ENCODE measurements at regions not wholly inside any gene's neighbourhood (a gene's known extent, or its start where the extent isn't known, plus 50 kb on each side); places are given as distances from the start of the nearest gene placed in this dataset.

DNA sequence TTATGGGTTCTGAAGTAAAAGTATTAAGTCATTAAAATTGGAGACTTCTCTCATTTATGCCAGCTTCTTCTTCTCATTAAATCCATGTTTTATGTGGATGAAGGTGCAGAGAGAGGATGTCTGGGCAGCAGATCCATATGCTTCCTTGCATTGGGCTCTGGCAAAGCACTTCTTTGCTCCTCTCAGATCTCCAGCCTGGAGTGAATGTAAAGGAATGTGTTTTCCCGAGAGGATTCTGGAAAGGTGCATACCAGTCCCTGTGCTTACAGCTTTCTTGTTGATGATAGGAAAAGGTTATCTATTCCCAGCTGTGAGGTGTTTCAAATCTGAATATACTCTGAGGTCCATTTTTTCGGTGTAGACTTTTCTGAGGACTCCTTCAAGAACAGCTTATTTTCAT, 79.9 kb upstream of the PEX5L start:
- H3K9me3 Mint-ChIP-seq (ENCODE audit: unreplicated experiment): no peaks in the 10 kb centered on the region
- Histone ChIP-seq H3K4me3 (ENCODE audit: low read depth, low read length) (no peak overlapping the region), H3K27me3 (replicated peaks; ENCODE audit: control insufficient read depth, insufficient read depth, low read length) (no peaks in the 10 kb centered on the region), H3K36me3 (ENCODE audit: control insufficient read depth, insufficient read depth, low read length) (no peaks in the 10 kb centered on the region), H3K4me1 (no peaks in the 10 kb centered on the region), H3K9me3 (no peaks in the 10 kb centered on the region)
- ChIA-PET POLR2A (no interaction called here), CTCF (no interaction called here)
- no TSS peak for BruUV-seq (replicated peaks)
- intact Hi-C loops (cut with micrococcal nuclease; ENCODE audit: unreplicated experiment): no loop called here
- H3K27me3 Mint-ChIP-seq (ENCODE audit: insufficient read depth, unreplicated experiment): no peaks in the 10 kb centered on the region
- TF ChIP-seq, protein P1, sequence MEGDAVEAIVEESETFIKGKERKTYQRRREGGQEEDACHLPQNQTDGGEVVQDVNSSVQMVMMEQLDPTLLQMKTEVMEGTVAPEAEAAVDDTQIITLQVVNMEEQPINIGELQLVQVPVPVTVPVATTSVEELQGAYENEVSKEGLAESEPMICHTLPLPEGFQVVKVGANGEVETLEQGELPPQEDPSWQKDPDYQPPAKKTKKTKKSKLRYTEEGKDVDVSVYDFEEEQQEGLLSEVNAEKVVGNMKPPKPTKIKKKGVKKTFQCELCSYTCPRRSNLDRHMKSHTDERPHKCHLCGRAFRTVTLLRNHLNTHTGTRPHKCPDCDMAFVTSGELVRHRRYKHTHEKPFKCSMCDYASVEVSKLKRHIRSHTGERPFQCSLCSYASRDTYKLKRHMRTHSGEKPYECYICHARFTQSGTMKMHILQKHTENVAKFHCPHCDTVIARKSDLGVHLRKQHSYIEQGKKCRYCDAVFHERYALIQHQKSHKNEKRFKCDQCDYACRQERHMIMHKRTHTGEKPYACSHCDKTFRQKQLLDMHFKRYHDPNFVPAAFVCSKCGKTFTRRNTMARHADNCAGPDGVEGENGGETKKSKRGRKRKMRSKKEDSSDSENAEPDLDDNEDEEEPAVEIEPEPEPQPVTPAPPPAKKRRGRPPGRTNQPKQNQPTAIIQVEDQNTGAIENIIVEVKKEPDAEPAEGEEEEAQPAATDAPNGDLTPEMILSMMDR (IDR thresholded peaks at IDR 0.05; ENCODE audit: insufficient read depth in 1 of 2, low read depth in 1 of 2, low read length in 1 of 2, severe bottlenecking in 1 of 2, unreplicated experiment in 1 of 2): no peak
- DNase-seq: no peak
- no peaks in the 10 kb centered on the region for H3K36me3 Mint-ChIP-seq (ENCODE audit: insufficient read depth, unreplicated experiment)
- no peak overlapping the region for H3K4me3 Mint-ChIP-seq (ENCODE audit: unreplicated experiment)
- H3K27ac Mint-ChIP-seq (ENCODE audit: unreplicated experiment): no peak overlapping the region
- no peaks in the 10 kb centered on the region for H3K4me1 Mint-ChIP-seq (ENCODE audit: low read depth, unreplicated experiment)

DNA sequence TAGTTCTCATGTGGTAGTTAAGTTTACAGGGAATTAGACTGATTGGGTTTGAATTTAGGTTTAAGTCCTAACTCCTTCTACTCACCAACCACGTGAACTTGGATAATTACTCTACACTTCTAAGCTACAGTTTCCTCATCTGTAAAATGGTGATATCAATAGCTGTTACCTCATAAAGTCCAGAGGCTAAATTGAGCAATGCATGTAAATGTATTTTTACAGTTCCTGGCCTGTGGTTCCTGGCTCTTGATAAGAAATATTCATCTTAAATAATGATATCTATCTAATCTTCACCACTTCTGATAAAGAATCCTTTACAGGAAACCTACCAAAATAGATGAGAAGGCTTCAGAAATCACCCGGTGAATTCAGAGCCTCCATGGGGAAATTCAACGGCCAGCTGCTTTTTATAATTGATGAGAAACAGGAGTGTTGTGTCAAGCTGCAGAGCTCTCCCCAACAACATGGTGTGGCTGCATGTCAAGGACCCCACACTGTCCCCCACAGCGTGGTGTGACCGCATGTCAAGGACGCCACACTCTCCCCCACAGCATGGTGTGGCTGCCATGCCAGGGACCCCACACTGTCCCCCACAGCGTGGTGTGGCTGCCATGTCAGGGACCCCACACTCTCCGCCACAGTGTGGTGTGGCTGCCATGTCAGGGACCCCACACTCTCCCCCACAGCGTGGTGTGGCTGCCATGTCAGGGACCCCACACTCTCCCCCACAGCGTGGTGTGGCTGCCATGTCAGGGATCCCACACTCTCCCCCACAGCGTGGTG, 80.8 kb upstream of the PEX5L start:
- Histone ChIP-seq H3K4me3 (ENCODE audit: low read depth, low read length) (no peak overlapping the region), H3K36me3 (ENCODE audit: control insufficient read depth, insufficient read depth, low read length) (no peaks in the 10 kb centered on the region), H3K9me3 (no peaks in the 10 kb centered on the region), H3K4me1 (no peaks in the 10 kb centered on the region), H3K27me3 (replicated peaks; ENCODE audit: control insufficient read depth, insufficient read depth, low read length) (no peaks in the 10 kb centered on the region)
- Mint-ChIP-seq H3K27ac (ENCODE audit: unreplicated experiment) (no peak overlapping the region), H3K27me3 (ENCODE audit: insufficient read depth, unreplicated experiment) (no peaks in the 10 kb centered on the region), H3K4me3 (ENCODE audit: unreplicated experiment) (no peak overlapping the region), H3K9me3 (ENCODE audit: unreplicated experiment) (no peaks in the 10 kb centered on the region), H3K4me1 (ENCODE audit: low read depth, unreplicated experiment) (no peaks in the 10 kb centered on the region), H3K36me3 (ENCODE audit: insufficient read depth, unreplicated experiment) (no peaks in the 10 kb centered on the region)
- ChIA-PET POLR2A (no interaction called here), CTCF (no interaction called here)
- DNase-seq: no peak
- no TSS peak for BruUV-seq (replicated peaks)
- TF ChIP-seq, protein P1 (IDR thresholded peaks at IDR 0.05; ENCODE audit: insufficient read depth in 1 of 2, low read depth in 1 of 2, low read length in 1 of 2, severe bottlenecking in 1 of 2, unreplicated experiment in 1 of 2): no peak
- intact Hi-C loops (cut with micrococcal nuclease; ENCODE audit: unreplicated experiment): no loop called here

DNA sequence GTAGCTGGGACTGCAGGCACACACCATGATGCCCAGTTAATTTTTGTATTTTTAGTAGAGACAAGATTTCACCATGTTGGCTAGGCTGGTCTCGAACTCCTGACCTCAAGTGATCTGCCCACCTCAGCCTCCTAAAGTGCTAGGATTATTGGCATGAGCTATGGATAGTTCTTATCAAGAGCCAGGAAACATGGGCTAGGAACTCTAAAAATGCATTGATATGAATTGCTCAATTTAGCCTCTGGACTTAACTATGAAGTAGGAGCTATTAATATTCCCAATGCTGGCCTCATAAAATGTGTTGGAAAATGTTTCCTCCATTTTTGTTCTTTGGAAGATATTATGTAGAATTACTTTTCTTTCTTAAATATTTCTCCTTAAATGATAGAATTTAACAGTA, 82.8 kb upstream of the PEX5L start:
- Mint-ChIP-seq H3K9me3 (ENCODE audit: unreplicated experiment) (no peaks in the 10 kb centered on the region), H3K27ac (ENCODE audit: unreplicated experiment) (no peak overlapping the region), H3K27me3 (ENCODE audit: insufficient read depth, unreplicated experiment) (no peaks in the 10 kb centered on the region), H3K4me3 (ENCODE audit: unreplicated experiment) (no peak overlapping the region), H3K36me3 (ENCODE audit: insufficient read depth, unreplicated experiment) (no peaks in the 10 kb centered on the region), H3K4me1 (ENCODE audit: low read depth, unreplicated experiment) (no peaks in the 10 kb centered on the region)
- ChIA-PET POLR2A (no interaction called here), CTCF (no interaction called here)
- 0 out of 2 replicates have a peak, but pooled peaks cover 8% of the 10 kb centered on the region for H3K9me3 ChIP-seq
- intact Hi-C loops (cut with micrococcal nuclease; ENCODE audit: unreplicated experiment): no loop called here
- H3K4me1 ChIP-seq: no peaks in the 10 kb centered on the region
- DNase-seq: no peak
- TF ChIP-seq, protein P1 (IDR thresholded peaks at IDR 0.05; ENCODE audit: insufficient read depth in 1 of 2, low read depth in 1 of 2, low read length in 1 of 2, severe bottlenecking in 1 of 2, unreplicated experiment in 1 of 2): no peak
- no TSS peak for BruUV-seq (replicated peaks)
- H3K36me3 ChIP-seq (ENCODE audit: control insufficient read depth, insufficient read depth, low read length): no peaks in the 10 kb centered on the region
- no peaks in the 10 kb centered on the region for H3K27me3 ChIP-seq (replicated peaks; ENCODE audit: control insufficient read depth, insufficient read depth, low read length)
- no peak overlapping the region for H3K4me3 ChIP-seq (ENCODE audit: low read depth, low read length)

Measured in Caco-2 (cell line).